GM10266 (cell line): ENCODE measurements at regions not wholly inside any gene's neighbourhood (a gene's known extent, or its start where the extent isn't known, plus 50 kb on each side); places are given as distances from the start of the nearest gene placed in this dataset.

Experiments used
- DNase-seq: peaks from one replicate; pipeline ENCODE4 v3.0.0; 2012; ENCODE audit errors: extremely low spot score
- TF ChIP-seq, protein P1 (sequence below): IDR thresholded peaks from 2 replicates; pipeline ENCODE4 v1.5.1; 2012; ENCODE audit warnings: mild to moderate bottlenecking, low read depth; ENCODE audit not compliant: control insufficient read depth, insufficient read depth; ENCODE audit errors: missing control alignments

DNA sequence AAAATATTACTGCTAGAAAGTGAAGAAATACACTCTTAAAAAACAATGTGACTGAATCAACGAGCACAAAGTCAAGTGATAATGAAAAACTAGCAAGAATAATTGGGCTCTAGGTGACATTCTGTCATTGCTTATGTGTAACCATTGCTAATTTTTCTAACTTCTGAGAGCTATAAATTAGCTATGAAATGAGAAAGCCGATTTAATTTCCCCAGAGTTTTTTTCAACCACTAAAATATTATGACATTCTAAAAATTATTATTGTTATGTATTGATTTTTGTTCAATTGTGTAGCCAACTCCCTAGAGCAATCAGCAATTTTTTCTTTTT is 458.6 kb upstream of the ATXN8OS start:
- TF ChIP-seq, protein P1, sequence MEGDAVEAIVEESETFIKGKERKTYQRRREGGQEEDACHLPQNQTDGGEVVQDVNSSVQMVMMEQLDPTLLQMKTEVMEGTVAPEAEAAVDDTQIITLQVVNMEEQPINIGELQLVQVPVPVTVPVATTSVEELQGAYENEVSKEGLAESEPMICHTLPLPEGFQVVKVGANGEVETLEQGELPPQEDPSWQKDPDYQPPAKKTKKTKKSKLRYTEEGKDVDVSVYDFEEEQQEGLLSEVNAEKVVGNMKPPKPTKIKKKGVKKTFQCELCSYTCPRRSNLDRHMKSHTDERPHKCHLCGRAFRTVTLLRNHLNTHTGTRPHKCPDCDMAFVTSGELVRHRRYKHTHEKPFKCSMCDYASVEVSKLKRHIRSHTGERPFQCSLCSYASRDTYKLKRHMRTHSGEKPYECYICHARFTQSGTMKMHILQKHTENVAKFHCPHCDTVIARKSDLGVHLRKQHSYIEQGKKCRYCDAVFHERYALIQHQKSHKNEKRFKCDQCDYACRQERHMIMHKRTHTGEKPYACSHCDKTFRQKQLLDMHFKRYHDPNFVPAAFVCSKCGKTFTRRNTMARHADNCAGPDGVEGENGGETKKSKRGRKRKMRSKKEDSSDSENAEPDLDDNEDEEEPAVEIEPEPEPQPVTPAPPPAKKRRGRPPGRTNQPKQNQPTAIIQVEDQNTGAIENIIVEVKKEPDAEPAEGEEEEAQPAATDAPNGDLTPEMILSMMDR, result no peak
- DNase-seq, result no peak

DNA sequence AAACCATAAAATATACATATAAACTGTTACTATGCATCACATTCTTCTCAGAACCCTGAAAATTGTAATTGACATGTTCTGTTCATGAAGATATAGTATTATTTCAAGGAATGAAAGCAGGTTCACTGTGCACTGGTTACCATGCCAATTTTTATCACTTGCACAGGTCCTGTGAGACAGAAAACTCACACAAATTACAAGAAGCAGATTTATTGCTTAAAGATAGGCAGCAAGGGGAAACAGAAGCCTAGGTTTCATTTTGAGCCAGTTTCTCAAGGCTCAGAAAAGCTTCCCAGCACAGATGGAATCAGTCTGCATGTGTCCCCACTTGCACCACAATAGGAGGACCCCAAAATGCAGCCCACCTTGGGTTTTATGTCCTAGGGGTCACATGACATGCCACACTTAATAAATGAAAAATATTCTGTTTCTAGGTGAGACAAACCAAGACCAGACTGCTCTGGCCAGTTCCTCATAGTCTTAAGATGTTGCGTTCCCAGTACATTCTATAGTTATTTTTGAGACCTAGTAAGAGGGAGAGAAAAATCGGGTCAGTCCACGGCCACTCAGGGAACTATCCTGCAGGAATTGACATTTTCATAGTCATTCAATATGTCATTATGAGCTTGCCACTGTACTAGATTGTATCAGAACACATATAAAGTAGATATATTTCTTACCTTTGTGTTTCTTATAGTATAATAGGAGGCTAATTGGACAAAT is 459.1 kb upstream of the ATXN8OS start:
- TF ChIP-seq, protein P1, result no peak
- DNase-seq, result no peak

DNA sequence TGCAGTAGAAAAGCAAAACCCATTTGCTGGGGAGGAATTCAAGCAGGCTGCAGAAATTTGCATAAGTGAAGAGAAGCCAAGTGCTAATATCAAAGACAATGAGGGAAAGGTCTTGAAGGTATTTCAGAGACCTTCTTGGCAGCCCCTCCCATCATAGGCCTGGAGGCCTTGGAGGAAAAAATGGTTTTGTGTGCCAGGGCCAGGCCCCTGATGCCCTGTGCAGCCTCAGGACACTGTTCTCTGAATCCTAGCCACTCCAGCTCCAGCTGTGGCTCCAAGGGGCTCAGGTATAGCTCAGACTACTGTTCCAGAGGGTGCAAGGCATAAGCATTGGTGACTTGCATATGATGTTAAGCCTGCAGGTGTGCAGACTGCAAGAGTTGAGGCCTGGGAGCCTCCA is 463.2 kb upstream of the ATXN8OS start:
- TF ChIP-seq, protein P1, result no peak
- DNase-seq, result no peak

DNA sequence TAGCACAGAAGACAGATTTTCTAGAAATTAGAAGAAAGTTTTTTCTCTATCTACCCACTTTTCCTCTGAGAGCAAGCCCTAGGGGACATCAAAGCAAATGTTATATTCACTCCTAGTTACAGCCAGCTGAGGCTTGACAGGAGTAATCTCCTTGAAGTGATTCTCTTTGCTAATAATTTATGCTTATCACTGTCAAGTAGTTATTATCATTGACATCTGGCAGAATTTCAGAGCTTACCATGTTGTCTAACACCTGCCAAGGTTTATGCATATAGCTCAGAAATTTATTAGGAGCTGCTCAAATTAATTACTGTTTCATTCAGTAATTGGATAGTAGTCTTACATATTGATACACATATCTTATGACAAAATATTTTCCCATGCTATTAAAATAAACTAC is 465.9 kb upstream of the ATXN8OS start:
- TF ChIP-seq, protein P1, result no peak

DNA sequence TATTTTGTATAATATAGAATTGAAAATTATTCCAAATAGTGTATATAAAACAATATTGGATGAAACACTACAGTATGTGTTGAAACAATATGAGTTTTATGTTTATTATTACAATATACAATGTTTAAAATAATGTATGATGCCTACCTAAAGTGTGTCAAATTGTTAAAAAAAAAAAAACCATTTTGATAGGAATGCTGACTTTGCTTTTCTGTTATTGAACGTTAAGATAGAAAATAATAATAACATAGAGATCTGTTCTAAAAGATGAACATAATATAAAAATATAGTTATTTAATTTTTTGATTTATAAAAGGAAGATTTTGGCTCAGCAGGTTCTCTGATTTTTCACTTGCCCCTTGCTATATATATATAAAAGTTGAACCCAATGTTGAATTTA is 474.6 kb upstream of the ATXN8OS start:
- TF ChIP-seq, protein P1, result no peak
- DNase-seq, result no peak

More for the DNA sequence above, 465.9 kb upstream of the ATXN8OS start:
- DNase-seq, result no peak

DNA sequence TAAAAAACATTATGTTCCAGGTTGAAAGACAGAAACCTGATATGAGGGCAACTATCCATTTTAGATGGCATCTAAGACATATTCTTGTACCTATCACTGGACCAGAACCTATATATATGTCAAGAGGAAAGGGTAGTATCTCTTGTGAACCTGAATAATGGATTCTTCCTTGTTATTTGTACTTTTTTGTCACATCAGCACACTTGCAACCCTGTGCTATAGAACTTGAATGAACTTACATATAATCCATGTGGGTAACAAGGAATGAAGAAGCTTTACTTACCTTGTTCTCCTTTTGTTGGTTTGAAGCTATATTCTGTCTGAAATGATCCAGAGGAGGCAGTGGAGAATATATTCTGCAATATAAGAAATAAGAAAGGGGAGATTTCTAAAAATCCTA is 483.7 kb upstream of the ATXN8OS start:
- no peak for DNase-seq

DNA sequence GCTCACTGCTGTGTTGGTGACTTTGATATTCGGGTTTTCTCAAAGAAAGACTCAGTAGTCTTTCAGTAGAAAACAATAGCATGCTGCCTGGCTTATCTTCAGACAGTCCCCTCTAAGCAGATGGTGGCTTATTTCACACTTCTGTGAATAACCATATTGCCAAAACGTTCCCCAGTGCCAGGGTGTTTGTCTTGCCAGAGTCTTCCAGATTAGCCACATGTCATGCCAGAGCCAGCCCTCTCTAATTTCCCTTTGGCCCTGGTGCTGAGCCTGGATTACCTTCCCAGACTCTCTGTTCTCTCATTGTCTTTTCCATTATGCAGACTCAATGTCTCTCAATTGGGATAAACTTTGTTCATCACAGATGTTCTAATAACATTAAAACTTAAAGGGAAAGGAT is 488.0 kb upstream of the ATXN8OS start:
- TF ChIP-seq, protein P1, result no peak

More for the DNA sequence above, 483.7 kb upstream of the ATXN8OS start:
- TF ChIP-seq, protein P1, result no peak

More for the DNA sequence above, 488.0 kb upstream of the ATXN8OS start:
- no peak for DNase-seq
